MCF 10A (cell line): ENCODE measurements at regions not wholly inside any gene's neighbourhood (a gene's known extent, or its start where the extent isn't known, plus 50 kb on each side); places are given as distances from the start of the nearest gene placed in this dataset.
"Not testable (repeated sequence)": the region's sequence is repeated elsewhere in the genome, so short reads cannot be mapped to it uniquely, and the experiment has no call there.

Experiments used
- BruUV-seq: library from RNA; stranded (reverse); fragments of 400-500 nt; replicated peaks from 2 replicates; lab custom pipeline; 2021; lab: Mats Ljungman, UMichigan
- CTCF ChIA-PET: fragments of 300-600 bp; sonication (Branson Sonifier 250); formaldehyde crosslinking; extraction: SDS; loops from one replicate; lab custom pipeline; 2021; ENCODE audit warnings: antibody characterized with exemption, inconsistent platforms; lab: Yijun Ruan, JAX
- POLR2A ChIA-PET: fragments of 300-600, 350-650 bp; sonication (Branson Sonifier 250); formaldehyde crosslinking; extraction: SDS; loops from one replicate; lab custom pipeline; 2020; ENCODE audit warnings: antibody characterized with exemption, inconsistent platforms; lab: Yijun Ruan, JAX
- DNase-seq: peaks from one replicate; pipeline ENCODE4 v3.0.0-alpha.2; 2018; ENCODE audit not compliant: unreplicated experiment
- H3K27ac Mint-ChIP-seq: one replicate; pipeline ENCODE4 v1.8.0; 2022; ENCODE audit warnings: mild to moderate bottlenecking, low read depth, mixed read lengths; ENCODE audit not compliant: unreplicated experiment
- H3K27me3 Mint-ChIP-seq: one replicate; pipeline ENCODE4 v1.8.0; 2022; ENCODE audit warnings: mixed read lengths; ENCODE audit not compliant: insufficient read depth, unreplicated experiment
- H3K36me3 Mint-ChIP-seq: one replicate; pipeline ENCODE4 v1.8.0; 2022; ENCODE audit warnings: mild to moderate bottlenecking, moderate library complexity, mixed read lengths; ENCODE audit not compliant: insufficient read depth, unreplicated experiment
- H3K4me1 Mint-ChIP-seq: one replicate; pipeline ENCODE4 v1.8.0; 2022; ENCODE audit warnings: mixed read lengths; ENCODE audit not compliant: insufficient read depth, unreplicated experiment
- H3K4me3 Mint-ChIP-seq: one replicate; pipeline ENCODE4 v1.8.0; 2022; ENCODE audit warnings: mild to moderate bottlenecking, moderate library complexity, mixed read lengths; ENCODE audit not compliant: unreplicated experiment
- H3K9me3 Mint-ChIP-seq: one replicate; pipeline ENCODE4 v1.8.0; 2022; ENCODE audit warnings: mixed read lengths; ENCODE audit not compliant: unreplicated experiment
- CTCF ChIP-seq: fragments of 200-600 bp; IDR thresholded peaks from one replicate; pipeline ENCODE4 v1.8.0; 2022; ENCODE audit warnings: antibody characterized with exemption, mild to moderate bottlenecking; ENCODE audit not compliant: unreplicated experiment
- intact Hi-C: fragments of 100-400 bp; cut with micrococcal nuclease; formaldehyde crosslinking; loops from 2 replicates; pipeline ENCODE4 v1.14.1; 2022

GRCh38 chr20:29743101-29743931, 1514.1 kb upstream of the DEFB115 start:
- Mint-ChIP-seq H3K9me3 (no peaks in the 10 kb centered on the region), H3K4me3 (no peak overlapping the region), H3K27me3 (no peaks in the 10 kb centered on the region), H3K27ac (no peak overlapping the region), H3K4me1 (no peaks in the 10 kb centered on the region), H3K36me3 (peaks cover 5% of the 10 kb centered on the region)
- ChIA-PET POLR2A (no interaction called here), CTCF (no interaction called here)
- intact Hi-C loops: no loop called here
- TF ChIP-seq CTCF: no peak
- no peak for DNase-seq
- no TSS peak for BruUV-seq

DNA sequence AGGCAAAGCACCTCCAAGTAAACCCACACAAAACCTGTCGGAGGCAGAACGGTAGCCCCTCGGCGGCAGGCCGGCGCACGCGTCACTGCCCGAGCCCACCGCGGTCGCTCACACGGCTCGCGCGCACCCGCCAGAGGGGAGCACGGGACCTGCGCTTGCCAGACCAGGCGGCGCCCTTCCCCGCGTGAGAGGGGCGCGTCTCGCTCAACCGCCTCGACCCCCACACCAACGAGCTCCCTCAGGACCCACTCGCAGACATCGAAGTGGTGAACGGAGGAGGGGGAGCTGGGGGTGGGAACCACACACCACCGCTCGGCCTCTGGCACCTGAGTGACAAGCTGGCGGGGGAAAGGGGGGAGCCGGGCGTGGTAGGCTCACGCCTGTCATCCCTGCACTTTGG, 1513.4 kb upstream of the DEFB115 start:
- no peak overlapping the region for H3K4me3 Mint-ChIP-seq
- no peaks in the 10 kb centered on the region for H3K27me3 Mint-ChIP-seq
- ChIA-PET POLR2A (no interaction called here), CTCF (no interaction called here)
- no peak overlapping the region for H3K27ac Mint-ChIP-seq
- intact Hi-C loops: no loop called here
- H3K9me3 Mint-ChIP-seq: no peaks in the 10 kb centered on the region
- no peak for DNase-seq
- no TSS peak for BruUV-seq
- TF ChIP-seq CTCF: no peak
- peaks cover 5% of the 10 kb centered on the region for H3K36me3 Mint-ChIP-seq
- no peaks in the 10 kb centered on the region for H3K4me1 Mint-ChIP-seq

DNA sequence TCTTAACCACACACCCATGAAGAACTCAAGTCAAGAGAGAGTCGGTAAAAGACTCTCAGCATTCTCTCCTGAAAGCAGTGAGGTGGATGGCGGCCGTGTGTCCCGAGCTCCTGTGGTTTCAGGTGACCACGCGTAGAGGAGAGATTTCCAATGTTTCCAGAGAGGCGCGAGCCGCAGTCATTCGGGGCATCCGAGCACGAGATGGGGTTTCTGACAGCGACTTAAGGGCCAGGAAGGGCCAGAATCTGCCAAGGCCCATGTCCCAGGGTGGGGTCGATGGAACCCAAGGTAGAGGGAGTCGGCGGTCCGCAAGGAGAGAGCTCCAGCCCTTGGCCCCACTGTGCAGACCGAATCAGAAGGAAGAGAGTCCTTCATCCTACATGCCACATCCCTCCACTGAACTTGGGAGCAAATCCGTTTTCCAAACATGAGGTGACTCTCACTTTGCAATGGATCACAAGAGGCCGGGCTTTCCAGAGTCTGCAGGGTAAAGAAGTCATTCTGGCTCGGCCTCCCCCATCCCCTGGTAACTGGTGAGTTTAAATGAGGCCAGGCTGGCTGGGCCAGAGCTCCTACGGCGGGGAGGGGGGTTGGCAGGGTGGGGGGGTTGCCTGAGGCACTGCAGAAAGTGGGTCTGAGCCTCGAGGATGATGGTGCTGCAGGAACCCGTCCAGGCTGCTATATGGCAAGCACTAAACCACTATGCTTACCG, 1511.8 kb upstream of the DEFB115 start:
- H3K36me3 Mint-ChIP-seq, H3K4me1 Mint-ChIP-seq, DNase-seq, intact Hi-C loops, H3K27me3 Mint-ChIP-seq, H3K9me3 Mint-ChIP-seq, BruUV-seq, H3K27ac Mint-ChIP-seq, POLR2A ChIA-PET, H3K4me3 Mint-ChIP-seq: not testable (repeated sequence)
- CTCF ChIA-PET: interaction anchor here (1.2 kb wide), 1 partner anchor 19 kb away, joined by 3 read pairs; no protein-coding TSS in a partner anchor

GRCh38 chr20:29750268-29750899, 1507.1 kb upstream of the DEFB115 start:
- H3K4me1 Mint-ChIP-seq: peaks cover 30% of the 10 kb centered on the region
- no peak for DNase-seq
- no peak overlapping the region for H3K27ac Mint-ChIP-seq
- intact Hi-C loops: no loop called here
- POLR2A ChIA-PET: no interaction called here
- no peaks in the 10 kb centered on the region for H3K36me3 Mint-ChIP-seq
- no TSS peak for BruUV-seq
- CTCF ChIA-PET: no interaction called here
- H3K9me3 Mint-ChIP-seq: peaks cover 27% of the 10 kb centered on the region
- H3K4me3 Mint-ChIP-seq: no peak overlapping the region
- peaks cover 23% of the 10 kb centered on the region for H3K27me3 Mint-ChIP-seq
- no peak for TF ChIP-seq CTCF

DNA sequence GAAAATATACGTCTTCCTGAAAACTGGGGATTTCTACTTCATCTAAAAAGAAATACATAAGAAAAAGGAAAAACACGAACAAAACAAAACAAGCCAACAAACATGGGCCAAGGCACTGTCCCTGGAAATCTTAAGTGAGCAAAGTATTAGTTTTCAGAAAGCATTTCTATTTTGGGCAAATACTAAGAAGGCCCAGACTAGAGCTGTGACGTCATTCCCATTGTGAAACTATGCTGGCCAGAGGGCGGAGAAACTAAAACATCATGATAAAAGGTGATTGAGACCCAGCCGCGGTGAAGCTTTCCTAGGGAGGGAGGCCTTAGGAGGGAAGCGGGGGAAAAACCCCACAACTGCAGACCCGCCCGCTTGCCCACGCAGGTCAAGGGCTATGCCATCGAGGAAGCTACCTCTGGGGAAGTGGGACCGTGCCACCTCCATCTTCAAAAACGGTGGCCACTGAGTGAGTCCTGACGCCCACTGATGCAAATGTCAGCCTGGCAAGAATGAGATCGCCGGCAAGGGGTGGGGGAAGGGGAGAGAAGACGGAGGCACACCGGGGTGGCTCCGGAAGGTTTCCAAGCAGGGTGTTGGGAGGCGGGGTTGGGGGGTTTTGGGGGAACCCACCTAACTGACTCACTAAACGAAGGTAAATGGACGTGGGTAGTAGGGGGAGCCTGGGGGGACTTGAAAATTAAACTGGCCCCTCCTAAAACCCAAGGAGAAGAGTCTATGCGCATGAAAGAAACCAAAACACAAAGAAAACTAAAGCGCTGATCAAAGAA, 1504.6 kb upstream of the DEFB115 start:
- CTCF ChIA-PET: interaction anchor here (1.0 kb wide), 1 partner anchor 12 kb away, joined by 6 read pairs; no protein-coding TSS in a partner anchor

DNA sequence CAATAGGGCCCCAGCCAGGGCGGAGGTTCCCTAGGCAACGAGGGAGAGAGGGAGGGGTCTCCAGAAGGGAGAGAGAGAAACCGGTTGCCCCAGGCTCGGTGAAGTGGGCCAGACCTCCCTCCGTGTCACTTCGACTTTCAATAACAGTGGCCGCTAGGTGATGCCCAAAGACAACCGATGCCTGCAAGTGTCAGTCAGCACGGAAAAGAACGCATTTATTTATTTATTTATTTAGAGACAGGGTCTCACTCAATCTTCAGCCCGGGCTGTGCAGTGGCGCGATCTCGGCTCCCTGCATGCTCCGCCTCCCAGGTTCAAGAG, 1504.1 kb upstream of the DEFB115 start:
- H3K27me3 Mint-ChIP-seq: peaks cover 23% of the 10 kb centered on the region
- DNase-seq, H3K36me3 Mint-ChIP-seq, H3K4me3 Mint-ChIP-seq, H3K27ac Mint-ChIP-seq, intact Hi-C loops, BruUV-seq, POLR2A ChIA-PET: not testable (repeated sequence)
- H3K9me3 Mint-ChIP-seq: peaks cover 31% of the 10 kb centered on the region
- H3K4me1 Mint-ChIP-seq: peaks cover 36% of the 10 kb centered on the region
- CTCF ChIA-PET: interaction anchor here (1.0 kb wide), 1 partner anchor 12 kb away, joined by 6 read pairs; no protein-coding TSS in a partner anchor

More for the DNA sequence above, 1504.6 kb upstream of the DEFB115 start:
- H3K27me3 Mint-ChIP-seq: peaks cover 23% of the 10 kb centered on the region
- DNase-seq, H3K4me3 Mint-ChIP-seq, BruUV-seq, POLR2A ChIA-PET, H3K27ac Mint-ChIP-seq, H3K36me3 Mint-ChIP-seq, intact Hi-C loops: not testable (repeated sequence)
- H3K9me3 Mint-ChIP-seq: peaks cover 31% of the 10 kb centered on the region
- peaks cover 36% of the 10 kb centered on the region for H3K4me1 Mint-ChIP-seq
